AG04450 (cell line): ENCODE measurements at regions not wholly inside any gene's neighbourhood (a gene's known extent, or its start where the extent isn't known, plus 50 kb on each side); places are given as distances from the start of the nearest gene placed in this dataset.

Experiments
- CTCF ChIA-PET: fragments of 300-600, 350-600 bp; formaldehyde crosslinking; extraction: SDS; loops from one replicate; lab custom pipeline; 2022; ENCODE audit warnings: antibody characterized with exemption, inconsistent platforms; lab: Charles Lee
- POLR2A ChIA-PET: fragments of 350-600 bp; formaldehyde crosslinking; extraction: SDS; loops from one replicate; lab custom pipeline; 2021; ENCODE audit warnings: antibody characterized with exemption, inconsistent platforms; lab: Yijun Ruan, JAX
- DNase-seq: peaks from one replicate; pipeline ENCODE4 v3.0.0-alpha.2; 2011; ENCODE audit warnings: low read depth, low spot score
- H3K27ac ChIP-seq: one replicate; pipeline ENCODE4 v1.5.1; 2012; ENCODE audit warnings: low read depth, low read length, control low read depth
- H3K27me3 ChIP-seq: one replicate; pipeline ENCODE4 v1.6.0; 2012; ENCODE audit warnings: low read length; ENCODE audit not compliant: control insufficient read depth, insufficient read depth
- H3K4me3 ChIP-seq: 2 replicates; pipeline ENCODE4 v1.5.1; 2011; ENCODE audit warnings: mild to moderate bottlenecking, low read depth, low read length, control low read depth
- H3K9me3 ChIP-seq: 2 replicates; pipeline ENCODE4 v1.5.1; 2012; ENCODE audit warnings: low read length; ENCODE audit not compliant: control insufficient read depth, insufficient read depth
- CTCF ChIP-seq: IDR thresholded peaks from 2 replicates; pipeline ENCODE4 v1.5.1; 2011; ENCODE audit warnings: low read depth, low read length, control low read depth, inconsistent platforms

- ChIA-PET CTCF (no interaction called here), POLR2A (no interaction called here)
- H3K27me3 ChIP-seq, result no peaks in the 10 kb centered on the region
Measured at GRCh38 chr10:20616056-20616671, 280.9 kb downstream of the NEBL start.

GRCh38 chr10:20615395-20615794 is 281.7 kb downstream of the NEBL start:
- H3K27ac ChIP-seq, result no peak overlapping the region
- ChIA-PET CTCF (no interaction called here), POLR2A (no interaction called here)
- H3K9me3 ChIP-seq, result no peaks in the 10 kb centered on the region
- no peak for DNase-seq
- H3K4me3 ChIP-seq, result no peak overlapping the region
- H3K27me3 ChIP-seq, result no peaks in the 10 kb centered on the region
- TF ChIP-seq CTCF, result no peak

More at GRCh38 chr10:20616056-20616671, 280.9 kb downstream of the NEBL start:
- Histone ChIP-seq H3K9me3 (no peaks in the 10 kb centered on the region), H3K4me3 (no peak overlapping the region), H3K27ac (no peak overlapping the region)
- no peak for DNase-seq
- TF ChIP-seq CTCF, result no peak

DNA sequence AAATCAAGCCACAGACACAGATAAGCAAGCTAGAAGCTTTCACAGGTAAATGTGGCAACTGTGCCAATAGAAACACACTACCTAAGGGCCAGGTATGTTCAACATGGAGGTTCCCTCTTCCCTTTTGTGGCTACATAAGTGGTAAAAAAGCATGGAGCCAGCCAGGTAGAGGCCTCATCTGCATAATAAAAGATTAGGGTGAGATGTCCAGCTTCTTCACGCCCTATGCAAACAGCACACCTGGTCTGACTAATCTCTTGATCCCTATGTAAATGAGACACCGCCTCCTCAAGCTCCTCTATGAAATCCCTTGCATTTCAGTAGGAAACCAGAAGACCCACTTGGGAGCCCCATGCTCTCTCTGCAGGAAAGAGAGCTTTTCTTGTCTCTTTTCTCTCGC is 282.2 kb downstream of the NEBL start:
- no peak for DNase-seq
- CTCF ChIA-PET, result no interaction called here

DNA sequence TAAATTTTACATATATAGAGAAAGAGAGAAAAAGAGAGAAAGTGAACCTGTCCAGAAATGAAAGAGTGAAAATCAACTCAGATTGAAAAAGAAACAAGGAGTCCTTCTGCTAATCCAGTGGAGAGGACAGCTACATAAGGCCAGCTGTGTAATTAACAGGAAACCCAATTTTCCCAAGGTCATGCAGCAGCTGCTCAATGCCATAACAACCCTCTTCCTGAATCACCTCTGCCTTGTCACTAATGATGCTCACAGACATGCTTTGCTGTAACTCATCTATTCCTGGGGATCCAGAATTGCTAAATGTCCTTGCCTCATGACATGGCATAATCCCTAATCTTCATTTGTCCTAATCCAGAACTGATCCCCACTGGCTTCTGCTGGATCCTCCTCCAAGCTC is 288.6 kb downstream of the NEBL start:
- POLR2A ChIA-PET, result no interaction called here
- CTCF ChIA-PET, result no interaction called here
- TF ChIP-seq CTCF, result no peak

More for the DNA sequence above, 282.2 kb downstream of the NEBL start:
- POLR2A ChIA-PET, result no interaction called here
- Histone ChIP-seq H3K27me3 (no peaks in the 10 kb centered on the region), H3K9me3 (no peaks in the 10 kb centered on the region), H3K4me3 (no peak overlapping the region), H3K27ac (no peak overlapping the region)
- no peak for TF ChIP-seq CTCF

GRCh38 chr10:20606985-20607384 is 290.1 kb downstream of the NEBL start:
- Histone ChIP-seq H3K9me3 (no peaks in the 10 kb centered on the region), H3K4me3 (no peak overlapping the region), H3K27me3 (no peaks in the 10 kb centered on the region), H3K27ac (no peak overlapping the region)
- no peak for TF ChIP-seq CTCF
- CTCF ChIA-PET, result no interaction called here
- POLR2A ChIA-PET, result no interaction called here
- DNase-seq, result no peak

More for the DNA sequence above, 288.6 kb downstream of the NEBL start:
- Histone ChIP-seq H3K27me3 (no peaks in the 10 kb centered on the region), H3K27ac (no peak overlapping the region), H3K9me3 (no peaks in the 10 kb centered on the region), H3K4me3 (no peak overlapping the region)
- DNase-seq, result no peak
